HG03457 (cell line): ENCODE measurements at regions not wholly inside any gene's neighbourhood (a gene's known extent, or its start where the extent isn't known, plus 50 kb on each side); places are given as distances from the start of the nearest gene placed in this dataset.

ENCODE experiments used
- ATAC-seq: cut with Tn5 transposase; IDR thresholded peaks from one replicate; pipeline ENCODE4 v1.9.1; 2021; ENCODE audit warnings: moderate number of reproducible peaks; ENCODE audit not compliant: unreplicated experiment

GRCh38 chr4:145347684-145348083 lies 134.0 kb upstream of the SMAD1 start:
- ATAC-seq: no peak

- ATAC-seq: no peak
These were observed 135.6 kb upstream of the SMAD1 start for GRCh38 chr4:145346081-145346480.

GRCh38 chr4:145345401-145345800 lies 136.3 kb upstream of the SMAD1 start:
- ATAC-seq: no peak

- no peak for ATAC-seq
These were observed 140.3 kb upstream of the SMAD1 start for GRCh38 chr4:145341381-145341780.

GRCh38 chr4:145340071-145340675 lies 141.5 kb upstream of the SMAD1 start:
- ATAC-seq: no peak

- ATAC-seq: no peak
These were observed 142.5 kb upstream of the SMAD1 start for GRCh38 chr4:145339075-145339725.

GRCh38 chr4:145338568-145338967 lies 143.1 kb upstream of the SMAD1 start:
- no peak for ATAC-seq

GRCh38 chr4:145337391-145337790 lies 144.3 kb upstream of the SMAD1 start:
- ATAC-seq: no peak

- no peak for ATAC-seq
These were observed 147.9 kb upstream of the SMAD1 start for GRCh38 chr4:145333786-145334185.

- no peak for ATAC-seq
These were observed 146.1 kb upstream of the OTUD4 start for GRCh38 chr4:145326491-145326890.

- ATAC-seq: no peak
These were observed 143.8 kb upstream of the OTUD4 start for GRCh38 chr4:145324161-145324560.

GRCh38 chr4:145320294-145320693 lies 139.9 kb upstream of the OTUD4 start:
- ATAC-seq: no peak

- ATAC-seq: no peak
These were observed 139.4 kb upstream of the OTUD4 start for GRCh38 chr4:145319751-145320150.

- ATAC-seq: no peak
These were observed 136.6 kb upstream of the OTUD4 start for GRCh38 chr4:145316897-145317574.

- no peak for ATAC-seq
These were observed 135.4 kb upstream of the OTUD4 start for GRCh38 chr4:145315811-145316225.

GRCh38 chr4:145308598-145308997 lies 128.2 kb upstream of the OTUD4 start:
- no peak for ATAC-seq

- ATAC-seq: no peak
These were observed 127.5 kb upstream of the OTUD4 start for GRCh38 chr4:145307763-145308430.

- no peak for ATAC-seq
These were observed 126.7 kb upstream of the OTUD4 start for GRCh38 chr4:145307120-145307519.

- no peak for ATAC-seq
These were observed 122.3 kb upstream of the OTUD4 start for GRCh38 chr4:145302725-145303124.

GRCh38 chr4:145301386-145302080 lies 121.1 kb upstream of the OTUD4 start:
- no peak for ATAC-seq
